ENCODE measurements at regions not wholly inside any gene's neighbourhood (a gene's known extent, or its start where the extent isn't known, plus 50 kb on each side); places are given as distances from the start of the nearest gene placed in this dataset.

DNA sequence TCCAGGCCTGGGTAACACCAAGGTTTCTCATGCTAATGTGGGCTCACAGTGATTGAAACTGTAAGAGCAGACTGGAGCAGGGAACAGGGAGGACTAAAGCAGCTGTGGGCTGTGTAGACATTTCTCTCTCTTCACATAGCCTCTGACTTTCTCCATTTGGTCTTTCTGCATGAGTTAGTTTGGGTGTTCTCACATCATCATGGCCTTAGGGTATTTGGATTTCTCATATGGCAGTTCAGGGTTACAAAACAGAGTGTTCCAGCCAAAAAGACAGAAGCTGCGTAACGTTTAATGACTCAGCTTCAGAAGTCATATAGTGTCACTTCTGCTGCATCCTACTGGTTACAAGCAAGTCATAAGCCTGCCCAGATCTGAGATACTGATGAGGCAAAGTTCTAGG is 52.0 kb upstream of the OSBPL8 start:
- Mint-ChIP-seq H3K36me3 (no peaks in the 10 kb centered on the region), H3K9me3 (no peaks in the 10 kb centered on the region), H3K27ac (no peak overlapping the region), H3K4me3 (no peak overlapping the region), H3K4me1 (no peaks in the 10 kb centered on the region), H3K27me3 (ENCODE audit: low read depth in 3 of 3) (peaks cover 3 to 6% (median 4%) of the 10 kb centered on the region in 3 donors)
- no peak for DNase-seq

DNA sequence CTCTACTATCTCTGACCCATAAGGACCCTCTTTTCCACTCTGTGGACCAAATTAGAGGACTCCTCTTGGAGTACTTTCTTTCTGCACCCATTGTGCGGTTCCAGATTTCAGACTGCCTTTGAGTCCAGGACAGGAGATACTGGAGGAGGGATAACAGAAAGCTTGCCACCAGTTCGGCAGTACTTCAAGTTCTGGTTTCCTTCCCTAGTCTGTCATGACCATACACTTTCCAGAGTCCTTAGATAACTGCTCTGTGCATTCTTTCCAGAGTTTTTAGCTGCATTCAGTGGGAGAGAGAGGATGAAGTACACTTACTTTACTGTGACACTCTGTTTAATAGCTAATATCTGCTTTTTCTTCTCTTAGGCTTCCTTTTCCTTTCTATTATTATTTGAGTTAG is 54.8 kb upstream of the OSBPL8 start:
- no peaks in the 10 kb centered on the region for H3K9me3 Mint-ChIP-seq
- H3K4me1 Mint-ChIP-seq, result no peaks in the 10 kb centered on the region
- no peak for DNase-seq
- H3K36me3 Mint-ChIP-seq, result no peaks in the 10 kb centered on the region
- H3K27ac Mint-ChIP-seq, result no peak overlapping the region
- no peak overlapping the region for H3K4me3 Mint-ChIP-seq
- peaks cover 3 to 7% (median 6%) of the 10 kb centered on the region in 3 donors for H3K27me3 Mint-ChIP-seq (ENCODE audit: low read depth in 3 of 3)

DNA sequence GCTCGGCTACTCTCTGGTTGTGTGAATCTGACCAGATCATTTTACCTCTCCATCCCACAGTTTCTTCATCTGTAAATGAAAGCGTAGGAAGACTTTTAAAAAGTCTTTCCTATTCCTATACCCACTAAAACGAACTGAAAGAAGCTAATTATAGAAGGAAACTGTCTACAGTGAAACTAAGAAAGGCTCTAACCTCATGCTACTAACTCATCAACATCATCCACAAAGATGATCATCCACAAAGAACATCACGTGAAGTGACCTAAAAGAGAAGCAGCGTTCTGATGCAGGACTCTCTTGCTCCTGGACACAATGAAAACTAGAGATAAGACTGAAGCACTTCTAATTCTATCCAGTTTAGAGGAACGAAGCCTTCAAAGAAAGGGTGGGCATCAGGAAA is 58.5 kb upstream of the OSBPL8 start:
- Mint-ChIP-seq H3K27ac (no peak overlapping the region), H3K27me3 (ENCODE audit: low read depth in 3 of 3) (peaks cover 1 to 7% (median 2%) of the 10 kb centered on the region in 3 donors), H3K36me3 (no peaks in the 10 kb centered on the region), H3K4me3 (no peak overlapping the region), H3K9me3 (no peaks in the 10 kb centered on the region), H3K4me1 (no peaks in the 10 kb centered on the region)
- no peak for DNase-seq

DNA sequence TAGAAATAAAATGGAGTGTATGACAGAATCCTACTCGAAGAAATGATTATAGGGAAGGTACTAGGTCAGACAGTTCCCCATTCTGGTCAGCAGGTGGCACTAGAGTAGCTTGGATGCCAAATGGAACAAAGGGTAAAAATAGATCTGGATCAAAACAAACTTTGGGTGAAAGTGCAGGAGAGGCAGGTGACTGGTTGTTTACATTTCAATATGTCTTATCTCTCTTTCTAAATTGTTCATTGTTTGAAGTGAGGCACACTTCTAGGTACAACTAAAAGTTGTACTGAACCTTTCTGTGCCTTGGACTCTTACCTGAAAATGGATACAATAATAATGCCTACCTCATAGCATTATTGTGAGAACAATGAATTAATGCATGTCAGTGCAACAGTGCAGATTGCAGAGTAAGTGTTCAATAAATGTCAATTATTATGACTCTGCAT is 62.0 kb upstream of the OSBPL8 start:
- Mint-ChIP-seq H3K9me3 (no peaks in the 10 kb centered on the region), H3K4me1 (no peaks in the 10 kb centered on the region), H3K27ac (no peak overlapping the region), H3K36me3 (no peaks in the 10 kb centered on the region), H3K4me3 (no peak overlapping the region), H3K27me3 (ENCODE audit: low read depth in 3 of 3) (peaks cover 0 to 3% (median 1%) of the 10 kb centered on the region in 3 donors)
- DNase-seq, result peak; percentile 49 to 59 (median 53)

DNA sequence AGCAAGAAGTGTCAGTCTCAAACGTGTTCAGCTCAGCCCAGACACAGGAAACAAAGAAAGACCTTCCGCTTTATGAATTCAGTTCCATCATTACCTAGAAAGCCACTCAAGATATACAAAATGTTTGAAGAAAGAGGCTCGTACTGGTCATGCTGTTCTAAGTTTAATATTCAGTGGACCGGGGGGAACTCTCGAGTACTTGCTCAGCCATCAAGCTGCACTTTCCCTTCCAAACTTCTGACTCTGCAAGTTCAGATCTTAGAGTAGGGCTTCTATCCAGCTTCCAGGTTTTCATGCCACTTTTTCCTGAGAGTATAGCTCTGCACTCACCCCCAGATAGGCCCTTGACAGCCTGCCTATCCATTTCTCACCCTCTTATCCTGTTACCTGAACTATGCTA is 62.8 kb upstream of the OSBPL8 start:
- Mint-ChIP-seq H3K9me3 (no peaks in the 10 kb centered on the region), H3K27me3 (ENCODE audit: low read depth in 3 of 3) (peaks cover 0 to 3% (median 1%) of the 10 kb centered on the region in 3 donors), H3K27ac (no peak overlapping the region), H3K36me3 (no peaks in the 10 kb centered on the region), H3K4me3 (no peak overlapping the region), H3K4me1 (no peaks in the 10 kb centered on the region)
- no peak for DNase-seq

DNA sequence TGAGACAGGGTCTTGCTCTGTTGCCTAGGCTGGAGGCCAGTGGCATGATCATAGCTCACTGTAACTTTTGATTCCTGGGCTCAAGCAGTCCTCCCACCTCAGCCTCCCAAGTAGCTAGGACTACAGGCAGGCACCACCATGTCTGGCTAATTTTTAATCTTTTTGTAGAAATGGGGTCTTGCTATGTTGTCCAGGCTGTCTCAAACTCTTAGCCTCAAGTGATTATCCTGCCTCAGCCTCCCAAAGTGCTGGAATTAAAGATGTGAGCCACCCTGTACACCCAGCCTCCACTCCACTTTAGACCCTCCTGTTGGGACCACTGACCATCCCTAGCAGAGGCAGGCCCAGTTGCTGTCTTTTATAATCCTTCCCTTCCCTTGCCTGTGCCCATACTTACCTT is 63.3 kb upstream of the OSBPL8 start:
- no peak overlapping the region for H3K4me3 Mint-ChIP-seq
- no peak overlapping the region for H3K27ac Mint-ChIP-seq
- no peaks in the 10 kb centered on the region for H3K9me3 Mint-ChIP-seq
- no peak for DNase-seq
- H3K27me3 Mint-ChIP-seq (ENCODE audit: low read depth in 3 of 3), result peaks cover 0 to 3% (median 1%) of the 10 kb centered on the region in 3 donors
- no peaks in the 10 kb centered on the region for H3K36me3 Mint-ChIP-seq
- H3K4me1 Mint-ChIP-seq, result no peaks in the 10 kb centered on the region

DNA sequence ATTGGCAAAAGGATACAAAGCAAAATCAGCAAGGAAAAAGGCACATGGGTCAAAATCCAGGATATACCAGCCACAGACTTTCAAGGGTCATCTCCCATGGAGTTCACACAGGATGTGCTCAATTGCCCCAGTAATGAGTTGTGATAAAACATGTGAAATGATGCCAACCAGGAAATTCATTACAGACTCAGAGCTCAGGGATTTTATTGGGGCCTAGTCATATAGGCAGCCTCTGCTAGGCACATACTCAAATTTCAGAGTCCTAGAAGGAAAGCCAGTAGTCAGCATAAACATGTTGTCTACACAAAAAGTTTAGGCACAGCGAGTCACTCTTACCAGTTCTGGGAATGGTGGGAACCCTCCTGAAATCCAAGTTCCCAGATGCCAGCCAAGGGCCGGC is 64.4 kb upstream of the OSBPL8 start:
- no peak overlapping the region for H3K27ac Mint-ChIP-seq
- H3K4me3 Mint-ChIP-seq, result no peak overlapping the region
- H3K9me3 Mint-ChIP-seq, result no peaks in the 10 kb centered on the region
- no peaks in the 10 kb centered on the region for H3K4me1 Mint-ChIP-seq
- H3K27me3 Mint-ChIP-seq (ENCODE audit: low read depth in 3 of 3), result no peaks in the 10 kb centered on the region
- H3K36me3 Mint-ChIP-seq, result no peaks in the 10 kb centered on the region
- no peak for DNase-seq

DNA sequence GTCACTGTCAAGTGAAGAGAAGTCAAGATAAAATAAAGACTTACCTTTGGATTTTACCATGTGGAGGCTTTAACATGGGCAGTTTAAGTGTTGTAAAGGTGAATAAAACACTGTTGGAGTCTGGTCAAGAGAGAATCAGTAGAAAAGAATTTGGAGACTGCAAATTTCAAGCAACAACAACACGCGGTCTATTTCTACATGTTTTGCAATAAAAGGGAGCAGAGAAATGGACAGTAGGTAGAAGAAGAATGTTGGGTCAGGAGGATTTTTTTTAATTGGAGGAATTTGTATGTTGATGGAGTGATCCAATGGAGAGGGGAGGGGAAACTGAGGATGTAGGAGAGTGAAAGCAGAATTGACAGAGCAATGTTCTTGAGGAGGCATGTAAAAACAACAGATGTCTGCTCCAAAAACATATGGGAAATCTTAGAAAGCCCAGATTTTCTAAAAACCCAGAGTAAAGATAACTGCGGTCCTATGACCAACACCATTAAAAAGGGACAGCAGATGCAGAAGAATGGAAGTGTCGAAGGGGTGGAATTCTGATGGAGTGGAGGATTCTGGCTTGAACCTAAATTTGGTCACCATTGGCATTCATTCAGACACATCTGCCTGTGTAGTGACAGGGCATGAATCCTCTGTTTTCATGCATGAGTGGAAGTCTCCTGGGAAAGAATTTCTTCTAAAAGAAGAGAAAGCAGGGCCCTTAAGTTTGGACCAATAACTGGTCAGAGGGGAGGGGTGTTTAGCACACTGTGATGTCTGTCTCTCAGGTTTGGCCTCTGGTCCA is 68.0 kb upstream of the OSBPL8 start:
- H3K9me3 Mint-ChIP-seq, result no peaks in the 10 kb centered on the region

DNA sequence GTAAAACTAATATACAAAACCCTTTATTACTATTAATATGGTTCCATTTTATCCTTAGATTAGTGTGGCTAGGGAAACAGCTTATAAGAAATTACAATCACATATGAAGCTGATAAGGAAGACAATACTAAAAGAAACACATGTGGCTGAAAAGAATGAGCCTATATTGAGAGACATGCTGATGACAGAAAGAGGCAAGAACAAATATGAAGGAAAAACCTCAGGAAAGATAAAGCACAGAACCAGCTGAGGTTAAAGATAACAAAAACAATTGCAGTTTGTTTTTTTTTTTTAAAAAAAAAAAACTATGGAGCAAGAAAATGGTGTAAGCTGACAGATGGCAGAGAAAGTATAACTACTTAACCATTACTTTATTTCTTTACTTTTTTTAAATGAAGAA is 69.2 kb upstream of the OSBPL8 start:
- no peaks in the 10 kb centered on the region for H3K9me3 Mint-ChIP-seq
- no peaks in the 10 kb centered on the region for H3K27me3 Mint-ChIP-seq (ENCODE audit: low read depth in 3 of 3)
- H3K4me1 Mint-ChIP-seq, result no peaks in the 10 kb centered on the region
- no peak overlapping the region for H3K4me3 Mint-ChIP-seq
- no peak overlapping the region for H3K27ac Mint-ChIP-seq
- no peaks in the 10 kb centered on the region for H3K36me3 Mint-ChIP-seq
- DNase-seq, result no peak

More for the DNA sequence above, 68.0 kb upstream of the OSBPL8 start:
- H3K27ac Mint-ChIP-seq, result no peak overlapping the region
- H3K4me3 Mint-ChIP-seq, result no peak overlapping the region
- no peaks in the 10 kb centered on the region for H3K36me3 Mint-ChIP-seq
- H3K4me1 Mint-ChIP-seq, result no peaks in the 10 kb centered on the region
- no peaks in the 10 kb centered on the region for H3K27me3 Mint-ChIP-seq (ENCODE audit: low read depth in 3 of 3)
- DNase-seq, result no peak

DNA sequence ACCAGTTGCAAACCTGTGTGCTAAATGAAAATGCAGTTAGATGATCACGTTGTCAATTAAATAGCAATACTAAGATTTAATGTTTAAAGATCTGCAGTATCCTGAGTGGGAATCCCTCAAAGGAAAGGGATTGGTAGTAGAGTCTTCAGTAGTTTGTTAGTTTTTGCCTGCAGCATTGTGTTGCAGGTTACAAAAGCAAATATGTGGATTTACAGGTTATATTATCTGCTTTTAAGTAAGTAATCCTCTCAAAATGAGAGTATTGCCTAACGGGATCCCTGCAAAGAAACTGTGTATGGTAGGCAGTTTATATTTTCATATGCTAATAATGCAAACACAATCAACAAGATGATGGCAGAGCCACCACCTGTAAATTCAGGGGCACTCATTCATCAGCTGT is 72.2 kb upstream of the OSBPL8 start:
- peaks cover 0 to 2% (median 0%) of the 10 kb centered on the region in 3 donors for H3K27me3 Mint-ChIP-seq (ENCODE audit: low read depth in 3 of 3)
- no peak overlapping the region for H3K4me3 Mint-ChIP-seq

DNA sequence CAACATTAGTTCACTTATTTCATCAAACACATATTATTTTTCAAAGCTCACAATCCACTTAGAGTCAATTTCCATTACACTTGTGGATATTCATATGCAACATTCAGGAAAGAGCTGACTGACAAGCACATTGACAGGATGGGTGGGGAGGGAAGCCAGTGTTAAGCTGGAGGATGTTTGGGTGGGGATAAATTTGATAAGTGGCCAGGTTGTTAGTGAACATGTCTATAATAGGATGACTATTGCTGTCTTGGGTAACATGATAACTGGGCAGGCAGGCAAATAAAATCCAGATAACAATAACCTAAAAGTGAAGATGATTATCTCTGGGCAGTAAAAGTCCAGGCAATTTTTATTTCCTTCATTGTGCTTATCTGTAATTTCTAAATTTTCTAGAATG is 73.8 kb upstream of the OSBPL8 start:
- DNase-seq, result no peak
- no peaks in the 10 kb centered on the region for H3K36me3 Mint-ChIP-seq
- no peaks in the 10 kb centered on the region for H3K4me1 Mint-ChIP-seq
- H3K9me3 Mint-ChIP-seq, result no peaks in the 10 kb centered on the region
- peaks cover 0 to 2% (median 0%) of the 10 kb centered on the region in 3 donors for H3K27me3 Mint-ChIP-seq (ENCODE audit: low read depth in 3 of 3)
- no peak overlapping the region for H3K4me3 Mint-ChIP-seq
- no peak overlapping the region for H3K27ac Mint-ChIP-seq

More for the DNA sequence above, 72.2 kb upstream of the OSBPL8 start:
- no peaks in the 10 kb centered on the region for H3K36me3 Mint-ChIP-seq
- DNase-seq, result no peak
- no peaks in the 10 kb centered on the region for H3K4me1 Mint-ChIP-seq
- no peak overlapping the region for H3K27ac Mint-ChIP-seq
- no peaks in the 10 kb centered on the region for H3K9me3 Mint-ChIP-seq

DNA sequence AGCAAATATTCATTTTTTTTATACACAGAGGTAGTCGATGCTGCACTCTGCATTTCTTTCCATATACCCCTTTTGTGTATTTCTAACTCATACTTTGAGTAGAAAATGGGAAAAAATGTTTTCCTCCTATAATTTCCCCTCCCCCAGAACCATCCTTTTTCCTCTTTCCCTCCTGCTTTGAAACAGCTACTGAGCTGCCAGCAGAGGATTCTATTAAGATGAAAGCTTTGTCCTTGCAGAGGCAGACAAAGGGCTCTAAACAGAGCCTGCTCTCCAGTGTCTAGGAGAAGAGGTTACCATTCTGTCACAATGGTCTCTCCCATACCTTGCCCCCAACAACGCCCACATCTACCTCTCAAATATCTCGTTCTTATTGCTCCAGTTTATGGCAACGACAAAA is 74.6 kb upstream of the OSBPL8 start:
- no peak overlapping the region for H3K27ac Mint-ChIP-seq
- peaks cover 0 to 2% (median 0%) of the 10 kb centered on the region in 3 donors for H3K27me3 Mint-ChIP-seq (ENCODE audit: low read depth in 3 of 3)
- no peak overlapping the region for H3K4me3 Mint-ChIP-seq
- no peaks in the 10 kb centered on the region for H3K4me1 Mint-ChIP-seq
- H3K9me3 Mint-ChIP-seq, result no peaks in the 10 kb centered on the region
- DNase-seq, result no peak
- no peaks in the 10 kb centered on the region for H3K36me3 Mint-ChIP-seq

DNA sequence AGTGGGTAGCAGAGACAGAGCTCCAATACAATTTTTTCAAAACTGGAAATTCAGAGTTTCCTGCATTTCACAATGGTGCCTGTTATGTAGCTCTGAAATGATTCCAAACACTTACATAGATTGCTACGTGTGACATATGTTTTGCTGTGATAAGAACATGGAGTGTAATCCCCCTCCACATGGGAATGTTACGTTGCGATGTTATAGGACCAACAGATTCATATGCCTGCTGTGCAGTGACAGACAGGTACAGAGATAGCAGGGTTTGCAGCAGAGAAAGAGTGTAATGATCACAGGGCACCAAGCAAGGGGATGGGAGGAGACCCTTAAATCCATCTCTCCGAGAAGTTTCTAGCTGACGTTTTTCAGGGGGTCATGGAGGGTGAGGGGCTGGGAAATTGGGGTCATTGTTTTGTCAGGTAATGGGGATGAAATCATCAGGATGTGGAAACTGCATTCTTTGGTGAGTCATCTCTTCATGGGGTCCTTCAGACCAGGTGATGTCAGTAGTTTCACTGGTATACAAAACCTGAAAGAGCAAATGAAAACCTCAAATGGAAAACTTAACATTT is 76.6 kb upstream of the OSBPL8 start:
- no peaks in the 10 kb centered on the region for H3K36me3 Mint-ChIP-seq
- H3K4me3 Mint-ChIP-seq, result no peak overlapping the region
- peaks cover 0 to 2% (median 2%) of the 10 kb centered on the region in 3 donors for H3K27me3 Mint-ChIP-seq (ENCODE audit: low read depth in 3 of 3)
- H3K27ac Mint-ChIP-seq, result no peak overlapping the region
- DNase-seq, result no peak
- H3K4me1 Mint-ChIP-seq, result no peaks in the 10 kb centered on the region
- H3K9me3 Mint-ChIP-seq, result no peaks in the 10 kb centered on the region

DNA sequence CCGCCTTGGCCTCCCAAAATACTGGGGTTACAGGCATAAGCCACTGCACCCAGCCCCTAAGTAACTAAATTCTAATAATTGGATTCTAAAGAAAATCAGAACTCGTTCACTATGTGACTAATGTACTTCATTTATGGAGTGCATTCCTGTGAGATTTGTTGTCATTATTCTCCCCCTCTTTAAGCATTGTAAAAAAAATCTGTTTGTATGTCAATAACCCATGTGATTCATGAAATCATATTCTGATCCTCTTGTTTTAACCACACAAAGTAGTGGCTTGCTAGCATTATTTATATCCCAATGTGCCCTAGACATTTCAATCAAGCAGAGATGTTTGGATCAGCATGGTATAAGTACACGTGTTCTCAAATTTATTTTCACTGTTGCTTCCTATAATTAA is 78.2 kb upstream of the OSBPL8 start:
- Mint-ChIP-seq H3K36me3 (no peaks in the 10 kb centered on the region), H3K27me3 (ENCODE audit: low read depth in 3 of 3) (peaks cover 0 to 6% (median 2%) of the 10 kb centered on the region in 3 donors), H3K4me3 (no peak overlapping the region), H3K9me3 (no peaks in the 10 kb centered on the region), H3K4me1 (no peaks in the 10 kb centered on the region), H3K27ac (no peak overlapping the region)
- no peak for DNase-seq

DNA sequence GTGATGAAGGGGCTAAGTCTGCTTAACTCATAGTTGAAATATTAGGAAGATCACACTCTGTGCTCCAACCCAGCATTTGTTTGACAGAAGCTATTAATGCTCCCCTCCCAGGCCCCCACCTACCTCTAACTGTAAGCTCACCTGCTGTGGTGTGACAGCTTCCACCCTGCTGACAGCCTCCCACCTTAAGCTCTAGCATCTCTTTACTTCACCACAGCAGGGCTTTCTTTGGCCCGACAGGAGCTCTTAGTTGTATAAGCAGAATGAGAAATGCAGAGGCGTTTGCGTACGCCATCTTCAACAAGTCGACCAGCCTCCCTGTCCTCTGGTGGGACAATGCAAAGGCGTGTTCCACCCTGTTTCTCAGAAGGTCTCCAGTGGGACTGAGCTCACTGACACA is 80.1 kb upstream of the OSBPL8 start:
- H3K36me3 Mint-ChIP-seq, result no peaks in the 10 kb centered on the region
- H3K4me1 Mint-ChIP-seq, result no peaks in the 10 kb centered on the region
- no peak overlapping the region for H3K27ac Mint-ChIP-seq
- H3K4me3 Mint-ChIP-seq, result no peak overlapping the region
- H3K9me3 Mint-ChIP-seq, result no peaks in the 10 kb centered on the region
- peaks cover 0 to 6% (median 0%) of the 10 kb centered on the region in 3 donors for H3K27me3 Mint-ChIP-seq (ENCODE audit: low read depth in 3 of 3)
- no peak for DNase-seq

Measured in immature natural killer cell (primary cell).